Right lobe of liver (tissue), 4 donors: ENCODE measurements at regions not wholly inside any gene's neighbourhood (a gene's known extent, or its start where the extent isn't known, plus 50 kb on each side); places are given as distances from the start of the nearest gene placed in this dataset.

ENCODE experiments used
- POLR2A ChIP-seq: fragments of 450-650 bp; IDR thresholded peaks from one replicate; pipeline ENCODE4 v1.6.1; 2017; ENCODE audit warnings: antibody characterized with exemption, mild to moderate bottlenecking
- TF ChIP-seq, protein P1 (sequence below), 4 donors: fragments of 200-600 bp in 3 of 4; fragments of 450-650 bp in 1 of 4; IDR thresholded peaks; one replicate each; pipeline versions ENCODE4 v1.5.1 to v1.8.0; 2016 to 2022; ENCODE audit warnings: antibody characterized with exemption in 4 of 4, mild to moderate bottlenecking in 2 of 4
- donor health status: DM: no; HTN: no; CAD: no.
- donor health status: DM: no; HTN: no; CAD: no.
- donor health status: DM: no; HTN: yes; CAD: no.

DNA sequence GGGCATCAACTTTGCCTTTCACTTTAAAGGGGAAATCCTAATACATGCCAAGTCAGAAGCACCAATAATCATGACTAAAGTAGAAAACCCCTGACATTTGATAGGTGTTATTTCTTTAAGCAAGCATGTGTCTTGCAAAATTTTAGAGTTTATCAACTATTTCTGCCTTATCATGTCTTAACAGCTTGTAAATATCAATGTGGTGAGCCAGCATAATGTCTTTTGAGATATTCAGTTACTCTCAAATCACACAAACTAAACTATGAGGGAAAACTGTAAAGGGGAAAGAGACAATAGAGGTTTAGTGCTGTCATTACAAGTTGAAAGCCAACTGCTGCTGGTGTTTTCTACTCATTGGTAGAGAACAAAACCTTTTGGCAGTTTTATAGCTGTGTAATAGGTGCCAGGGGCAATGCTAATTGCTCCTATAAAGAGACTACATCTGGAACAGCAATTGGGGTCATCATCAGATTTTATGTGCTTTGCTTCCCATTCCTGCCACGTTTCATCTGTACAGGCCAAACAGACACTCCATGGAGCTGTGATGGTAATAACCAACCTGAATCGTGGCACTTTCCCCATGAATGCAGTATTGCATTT lies 1027.4 kb downstream of the FSCB start:
- TF ChIP-seq, protein P1, sequence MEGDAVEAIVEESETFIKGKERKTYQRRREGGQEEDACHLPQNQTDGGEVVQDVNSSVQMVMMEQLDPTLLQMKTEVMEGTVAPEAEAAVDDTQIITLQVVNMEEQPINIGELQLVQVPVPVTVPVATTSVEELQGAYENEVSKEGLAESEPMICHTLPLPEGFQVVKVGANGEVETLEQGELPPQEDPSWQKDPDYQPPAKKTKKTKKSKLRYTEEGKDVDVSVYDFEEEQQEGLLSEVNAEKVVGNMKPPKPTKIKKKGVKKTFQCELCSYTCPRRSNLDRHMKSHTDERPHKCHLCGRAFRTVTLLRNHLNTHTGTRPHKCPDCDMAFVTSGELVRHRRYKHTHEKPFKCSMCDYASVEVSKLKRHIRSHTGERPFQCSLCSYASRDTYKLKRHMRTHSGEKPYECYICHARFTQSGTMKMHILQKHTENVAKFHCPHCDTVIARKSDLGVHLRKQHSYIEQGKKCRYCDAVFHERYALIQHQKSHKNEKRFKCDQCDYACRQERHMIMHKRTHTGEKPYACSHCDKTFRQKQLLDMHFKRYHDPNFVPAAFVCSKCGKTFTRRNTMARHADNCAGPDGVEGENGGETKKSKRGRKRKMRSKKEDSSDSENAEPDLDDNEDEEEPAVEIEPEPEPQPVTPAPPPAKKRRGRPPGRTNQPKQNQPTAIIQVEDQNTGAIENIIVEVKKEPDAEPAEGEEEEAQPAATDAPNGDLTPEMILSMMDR (IDR thresholded peaks at IDR 0.05): no peak
- no peak for TF ChIP-seq POLR2A
